ENCODE measurements at regions not wholly inside any gene's neighbourhood (a gene's known extent, or its start where the extent isn't known, plus 50 kb on each side); places are given as distances from the start of the nearest gene placed in this dataset.

DNA sequence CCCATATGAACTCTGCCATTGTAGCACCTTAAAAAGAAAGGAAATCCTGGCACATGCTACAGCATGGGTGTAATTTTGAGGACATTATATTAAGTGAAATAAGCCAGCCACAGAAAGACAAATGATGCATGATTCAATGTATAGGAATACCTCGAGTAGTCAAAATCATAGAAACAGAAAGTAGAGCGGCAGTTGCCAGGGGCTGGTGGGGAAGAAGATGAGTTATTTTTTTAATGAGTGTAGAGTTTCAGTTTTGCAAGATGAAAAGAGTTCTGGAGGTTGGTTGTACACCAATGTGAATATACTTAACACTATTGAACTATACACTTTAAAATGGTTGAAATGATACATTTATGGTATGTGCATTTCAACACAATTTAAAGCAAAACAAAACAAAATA lies 133.0 kb downstream of the ZDHHC21 start:
- no peak for DNase-seq

DNA sequence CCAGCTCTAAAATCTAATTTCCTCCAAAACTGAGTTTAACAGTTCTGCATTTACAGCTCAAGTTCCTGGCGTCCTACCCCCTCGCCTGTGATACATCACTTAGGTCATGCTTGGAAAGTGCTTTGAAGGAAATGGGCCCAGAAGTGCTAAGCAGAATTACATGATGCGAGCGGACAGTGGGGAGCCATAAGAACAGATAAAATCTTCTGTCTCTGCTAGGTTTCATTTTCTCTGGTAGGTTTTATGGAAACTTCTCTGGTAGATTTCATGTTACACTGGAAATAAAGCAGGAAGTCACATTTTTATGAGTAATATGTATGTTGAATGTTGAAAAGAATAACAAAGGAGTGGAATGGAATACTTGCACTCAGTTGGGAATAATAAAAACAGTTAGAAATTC lies 138.3 kb downstream of the ZDHHC21 start:
- DNase-seq, result no peak

DNA sequence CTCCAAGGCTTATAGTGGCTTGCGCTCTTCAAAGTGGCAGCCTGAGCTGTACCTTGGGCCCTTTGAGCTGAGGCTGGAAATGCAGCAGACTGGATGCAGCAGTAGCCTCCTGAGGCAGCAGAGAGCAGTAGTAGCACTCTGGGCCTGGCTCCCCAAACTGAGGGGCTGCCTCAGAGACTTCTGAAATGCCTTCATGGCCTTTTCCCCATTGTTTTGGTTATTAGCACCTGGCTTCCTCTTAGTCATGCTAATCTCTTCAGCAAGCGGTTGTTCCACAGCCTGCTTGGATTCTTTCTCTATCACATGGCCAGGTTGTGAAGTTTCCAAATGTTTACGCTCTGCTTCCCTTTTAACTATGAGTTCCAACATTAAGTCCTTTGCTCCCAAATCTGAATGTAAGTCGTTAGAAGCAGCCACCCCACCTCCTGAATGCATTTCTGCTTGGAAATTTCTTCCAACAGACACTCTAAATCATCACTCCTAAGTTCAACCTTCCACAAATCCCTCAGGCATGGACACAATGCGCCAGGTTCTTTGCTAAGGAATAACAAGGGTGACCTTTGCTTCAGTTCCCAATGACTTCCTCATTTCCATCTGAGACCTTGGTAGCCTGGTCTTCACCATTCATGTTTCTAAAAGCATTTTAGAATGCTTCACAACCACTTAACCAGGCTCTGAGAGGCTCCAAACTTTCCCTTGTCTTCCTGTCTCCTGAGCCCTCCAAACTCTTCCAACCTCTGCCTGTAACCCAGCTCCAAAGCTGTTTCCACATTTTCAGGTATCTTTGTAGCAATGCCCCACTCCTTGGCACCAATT lies 145.8 kb downstream of the ZDHHC21 start:
- no peak for DNase-seq

DNA sequence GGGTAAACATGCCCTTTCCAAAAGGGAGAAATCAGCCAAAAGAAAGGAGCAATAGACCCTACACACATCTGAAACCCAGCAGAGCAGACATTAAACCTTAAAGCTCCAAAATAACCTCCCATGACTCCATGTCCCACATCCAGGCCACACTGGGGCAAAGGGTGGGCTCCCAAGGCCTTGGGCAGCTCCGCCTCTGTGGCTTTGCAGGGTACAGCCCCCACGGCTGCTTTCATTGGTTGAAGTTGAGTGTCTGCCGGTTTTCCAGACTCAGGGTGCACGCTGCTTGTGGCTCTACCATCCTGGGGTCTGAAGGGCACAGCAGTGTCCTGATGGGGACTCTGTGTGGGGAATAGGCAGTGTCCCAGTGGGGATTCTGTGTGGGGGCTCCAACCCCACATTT lies 146.5 kb downstream of the ZDHHC21 start:
- DNase-seq, result no peak

DNA sequence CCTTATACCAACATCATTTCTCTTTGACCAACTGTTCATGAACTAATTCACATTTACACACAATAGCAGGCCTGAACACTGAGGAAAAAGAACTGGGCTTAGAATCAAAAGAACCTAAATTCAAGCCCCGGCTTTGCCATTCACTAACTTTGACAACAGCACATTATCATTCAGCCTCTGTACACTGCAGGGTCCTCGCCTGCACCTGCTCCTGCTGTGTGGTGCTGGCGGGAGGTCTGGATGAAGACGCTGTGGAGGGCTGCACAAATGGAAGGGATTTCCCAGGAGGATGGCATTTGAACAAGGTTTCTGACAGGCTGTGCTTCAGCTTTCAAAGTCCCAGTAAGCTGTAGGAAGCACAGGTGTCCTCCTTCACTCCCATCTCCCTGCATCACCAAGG lies 151.2 kb downstream of the ZDHHC21 start:
- peak; percentile 80 for DNase-seq

DNA sequence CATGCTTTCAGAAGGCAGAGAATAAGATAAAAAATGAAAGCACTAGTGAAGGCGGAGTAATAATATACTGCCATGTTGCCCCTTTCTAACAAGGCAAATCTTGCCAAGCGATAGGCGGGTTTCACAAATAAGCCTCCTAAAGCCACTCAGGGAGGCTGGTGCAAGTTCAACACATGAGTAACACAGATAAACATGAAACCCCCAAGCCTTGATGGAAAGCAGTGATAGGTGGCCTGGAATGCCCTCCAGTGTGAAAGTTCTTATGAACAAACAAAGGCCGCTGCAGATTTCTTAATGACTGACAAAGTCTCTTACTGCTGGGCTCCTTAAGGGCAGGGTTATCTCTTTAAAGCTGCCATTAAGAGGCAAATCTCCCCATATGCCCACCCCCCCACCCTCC lies 154.7 kb downstream of the ZDHHC21 start:
- no peak for DNase-seq

DNA sequence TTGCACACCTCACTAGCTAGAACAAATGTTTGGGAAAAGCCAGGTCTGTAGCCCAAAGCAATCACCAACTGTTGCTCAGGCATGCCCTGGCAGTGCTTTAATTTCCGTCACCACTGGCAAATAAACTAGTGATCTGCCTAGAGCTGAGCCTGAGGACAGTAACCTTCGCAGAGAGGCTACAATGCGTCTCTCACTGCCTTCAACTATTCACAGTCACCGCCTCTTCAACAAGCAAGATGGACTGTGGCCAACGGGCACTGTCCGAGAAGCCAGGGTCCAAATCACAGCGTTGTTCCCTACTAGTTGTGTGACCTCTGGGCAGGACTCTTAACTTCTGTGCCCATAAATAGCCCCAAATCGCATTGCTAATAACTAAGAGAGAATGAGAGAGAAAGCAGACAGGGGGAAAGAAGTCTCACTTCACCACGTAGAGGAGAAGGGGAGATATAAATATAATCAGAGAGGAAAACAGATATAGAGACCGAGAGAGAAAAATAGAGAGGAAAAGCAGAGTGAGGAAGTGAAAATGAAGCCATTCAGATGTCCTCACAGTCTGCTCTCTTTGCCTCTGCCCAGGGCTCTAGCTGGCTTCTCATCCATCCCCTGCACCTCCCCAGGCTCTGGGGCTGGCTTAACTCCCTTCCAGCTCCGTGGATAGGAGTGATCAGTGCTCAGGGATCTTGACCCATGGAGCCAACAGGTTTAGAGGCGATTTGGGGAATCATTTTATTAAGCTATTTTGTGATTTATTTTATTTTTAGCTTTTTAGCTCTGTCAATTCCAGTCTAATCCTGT lies 157.9 kb downstream of the ZDHHC21 start:
- no peak for DNase-seq

DNA sequence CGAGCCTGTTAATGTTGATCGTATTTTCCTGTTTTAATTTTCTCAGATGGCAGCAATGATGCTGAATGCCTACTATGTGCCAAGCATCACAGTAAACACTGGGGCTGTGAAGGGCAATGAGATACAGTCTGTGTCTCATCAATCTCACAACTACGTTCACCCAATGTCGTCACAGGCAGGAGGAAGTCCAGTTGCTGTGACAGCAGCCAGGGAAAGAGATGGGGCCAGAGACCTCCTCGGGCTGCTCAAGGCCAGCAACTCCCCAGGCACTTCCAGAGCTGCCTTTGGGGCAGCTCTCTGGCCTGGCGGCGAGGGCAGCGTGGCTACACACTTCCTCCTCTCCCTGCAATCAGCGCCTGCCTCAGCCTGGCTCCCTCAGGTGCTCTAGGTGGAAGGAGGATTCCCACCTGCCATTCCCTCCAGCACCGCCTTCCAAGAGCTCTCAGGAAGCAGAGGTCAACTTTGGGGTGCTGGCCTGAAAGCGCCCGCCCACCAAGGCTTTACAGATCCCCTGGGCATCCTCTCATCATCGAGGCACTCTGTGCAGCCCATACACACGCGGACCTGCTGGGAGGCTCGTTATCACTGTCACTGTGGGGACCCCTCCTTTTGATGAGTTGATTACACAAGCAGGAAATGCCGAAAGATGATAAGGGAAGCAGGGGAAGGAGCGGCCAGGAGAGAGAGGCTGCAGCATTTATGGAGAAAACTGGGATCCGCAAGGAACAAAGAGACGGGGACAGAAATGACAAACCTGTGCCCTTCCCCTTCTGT lies 159.2 kb downstream of the ZDHHC21 start:
- DNase-seq, result no peak

DNA sequence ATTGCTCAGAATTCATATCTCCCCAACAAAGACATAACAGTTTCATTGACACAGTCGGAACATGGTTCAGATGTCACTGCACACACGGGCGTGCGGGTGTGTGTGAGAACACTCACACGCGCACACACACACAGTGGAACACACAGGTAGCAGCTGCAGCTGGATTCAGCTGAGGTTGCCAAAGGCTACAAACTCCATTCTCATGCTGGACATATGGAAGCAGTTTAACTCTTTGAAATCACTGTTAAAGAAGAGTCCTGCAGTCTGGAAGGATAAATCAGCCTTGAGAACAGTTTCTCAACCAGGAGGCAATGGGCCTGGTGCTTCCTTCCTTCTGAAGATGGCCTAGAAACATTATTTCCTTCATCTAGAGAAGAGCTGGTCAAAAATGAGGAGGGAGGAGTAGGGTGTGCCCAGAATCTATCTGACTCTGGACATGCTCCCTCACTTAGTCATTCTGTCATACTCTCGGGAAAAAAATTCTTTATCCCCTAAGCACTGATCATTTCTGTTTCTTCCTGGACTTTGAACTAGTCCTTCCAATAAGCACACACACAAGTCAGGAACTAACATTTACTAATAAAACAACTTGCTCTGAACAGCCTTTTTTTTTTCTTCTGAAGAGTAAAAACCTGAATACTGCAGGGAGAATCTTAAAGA lies 160.6 kb downstream of the ZDHHC21 start:
- DNase-seq, result no peak

DNA sequence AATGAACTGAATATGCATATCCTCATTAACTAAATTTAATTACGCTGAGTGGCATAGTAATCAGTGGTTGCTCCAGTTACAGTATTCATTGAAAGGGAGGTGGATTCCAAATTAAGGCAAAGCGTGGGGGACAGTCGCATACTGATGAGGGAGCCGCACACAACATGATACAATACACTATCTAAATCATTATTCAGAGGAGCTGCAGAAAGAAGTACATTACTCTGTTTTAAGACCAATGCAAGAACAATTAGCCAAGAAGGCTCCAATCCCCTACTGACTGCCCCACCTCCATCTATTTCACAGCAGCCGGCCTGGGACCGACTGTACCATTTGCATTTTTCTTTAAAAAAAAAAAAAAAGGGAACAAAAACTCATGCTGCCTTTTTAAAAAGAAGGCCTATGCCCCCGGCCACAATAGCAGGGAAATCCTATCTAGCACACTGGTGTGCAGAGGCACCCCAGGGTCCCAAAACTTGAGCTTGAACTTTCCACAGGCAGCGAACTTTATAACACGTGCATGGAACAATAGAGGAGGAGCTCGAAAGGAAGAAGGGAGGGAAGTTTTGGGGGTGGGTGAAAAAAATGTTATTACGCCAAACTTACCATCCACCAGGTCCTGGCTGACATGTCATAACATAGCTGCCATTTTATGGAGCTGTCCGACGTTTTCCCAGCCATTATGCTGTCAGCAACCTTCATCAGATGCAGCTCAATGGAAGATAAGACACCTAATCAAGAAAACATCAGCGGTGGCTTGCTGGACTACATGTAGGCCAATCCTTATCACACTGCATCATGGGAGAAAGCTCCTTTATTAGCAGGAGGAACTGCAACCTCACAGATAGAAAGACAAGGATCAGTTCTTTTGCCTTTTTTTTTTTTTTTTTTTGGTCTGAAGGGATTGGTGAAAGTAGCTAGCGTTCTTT lies 161.6 kb downstream of the ZDHHC21 start:
- no peak for DNase-seq

DNA sequence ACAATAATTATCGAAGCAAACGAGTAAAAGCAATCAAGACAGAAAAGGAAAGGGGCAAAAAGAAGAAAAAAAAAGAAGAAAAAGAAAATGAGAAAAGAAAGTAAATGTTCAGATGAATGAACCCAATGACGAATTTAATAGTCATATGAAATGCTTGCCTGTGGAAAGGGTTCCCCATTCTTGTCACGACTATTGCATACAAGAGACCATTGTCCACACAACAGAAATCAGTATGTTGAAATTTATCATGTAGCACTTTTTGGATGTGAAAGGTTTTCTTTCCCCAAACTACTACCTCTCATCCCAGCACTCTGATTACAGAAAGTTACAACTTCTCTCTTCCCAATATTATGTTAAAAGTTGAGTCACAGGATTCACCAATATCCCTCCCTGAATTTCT lies 162.4 kb downstream of the ZDHHC21 start:
- DNase-seq, result no peak

DNA sequence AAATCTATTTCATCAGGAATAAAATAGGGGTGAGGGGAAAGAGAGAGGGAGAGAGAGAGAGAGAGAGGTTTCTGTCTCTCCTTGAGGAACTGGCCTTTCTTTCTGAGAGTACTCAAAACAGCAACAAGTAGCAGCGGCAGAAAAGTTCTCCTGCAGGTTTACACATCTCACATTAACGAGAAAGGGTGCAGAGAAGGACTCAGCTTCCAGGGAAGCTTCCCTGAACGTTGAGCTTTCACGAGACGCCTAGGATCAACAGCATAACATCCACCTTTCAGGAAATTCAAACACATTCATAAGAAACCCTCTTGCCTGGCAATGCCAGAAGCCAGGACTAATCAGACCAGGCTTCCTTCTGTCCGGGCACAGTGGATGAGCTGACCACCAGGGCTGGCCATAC lies 162.9 kb downstream of the ZDHHC21 start:
- DNase-seq, result no peak

DNA sequence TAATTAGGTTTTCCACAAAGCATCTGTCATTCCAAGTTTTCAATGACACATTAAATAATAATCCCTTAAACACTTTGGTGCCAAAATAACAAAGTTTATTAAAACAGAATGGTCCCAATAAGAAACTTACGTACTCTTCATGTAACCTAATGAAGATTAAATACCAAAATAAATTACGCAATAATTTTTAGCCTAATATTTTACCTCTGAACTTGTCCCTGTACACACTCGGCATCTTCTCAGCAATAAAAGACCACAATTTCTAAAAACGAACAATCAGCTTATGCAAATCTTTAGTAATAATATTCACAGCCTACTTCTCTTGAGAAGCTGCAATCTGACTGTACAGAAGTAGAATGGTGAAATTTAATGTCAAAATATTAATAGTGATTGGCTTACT lies 163.6 kb downstream of the ZDHHC21 start:
- DNase-seq, result no peak

DNA sequence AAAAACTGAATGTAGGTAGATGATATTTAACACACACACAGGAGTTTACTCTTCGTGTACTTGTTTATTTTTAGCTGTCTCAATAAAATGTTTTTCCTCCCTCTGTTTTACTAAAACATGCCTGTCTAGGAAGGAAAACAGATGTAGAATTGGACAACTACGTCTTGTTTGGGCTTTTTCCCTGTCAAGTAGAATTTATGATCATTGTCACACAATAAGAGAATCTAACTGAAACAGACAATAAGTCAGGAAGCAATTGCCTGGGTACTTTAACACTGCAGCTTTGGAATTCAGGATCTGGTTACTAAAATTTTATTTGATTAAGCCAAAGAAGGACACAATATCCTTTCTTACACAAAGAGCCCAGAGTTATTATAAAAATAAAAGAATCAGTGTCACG lies 164.2 kb downstream of the ZDHHC21 start:
- DNase-seq, result no peak

DNA sequence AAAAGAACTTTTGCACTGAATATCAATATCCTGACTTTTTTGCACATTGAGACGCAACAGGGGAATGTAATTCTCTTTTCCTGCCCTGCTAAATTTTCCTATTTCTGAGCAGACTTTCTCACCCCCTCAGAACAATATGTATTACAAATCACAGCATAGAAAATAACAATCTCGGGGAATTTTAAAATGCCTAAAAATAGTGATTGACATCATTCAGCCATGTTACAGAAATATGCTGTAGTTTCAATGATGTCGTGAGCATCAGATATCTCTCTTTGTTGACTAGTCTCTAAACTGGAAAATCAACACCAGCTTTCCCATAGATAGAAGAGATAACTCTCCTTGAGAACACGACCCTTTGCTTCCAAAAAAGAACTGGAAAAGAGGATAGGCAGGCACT lies 166.7 kb downstream of the ZDHHC21 start:
- DNase-seq, result no peak

DNA sequence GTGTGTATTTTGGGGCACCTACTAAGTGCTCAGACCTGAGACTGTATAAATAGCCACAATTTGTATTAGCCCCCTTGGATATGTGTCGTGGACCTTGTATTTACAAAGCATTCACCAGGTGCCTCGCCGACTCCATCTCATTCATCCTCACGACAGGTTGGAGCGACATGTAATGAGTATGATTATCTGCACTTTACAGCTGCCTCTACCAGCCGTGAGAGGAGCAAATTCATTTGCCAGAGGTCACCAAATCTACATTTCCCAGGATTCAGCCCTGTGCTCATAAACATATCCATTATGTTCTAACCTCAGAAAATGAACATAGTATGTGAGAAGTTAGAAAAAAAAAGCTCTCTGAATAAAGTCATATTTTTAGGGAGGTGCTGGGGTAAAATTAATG lies 167.4 kb downstream of the ZDHHC21 start:
- peak; percentile 10 for DNase-seq

DNA sequence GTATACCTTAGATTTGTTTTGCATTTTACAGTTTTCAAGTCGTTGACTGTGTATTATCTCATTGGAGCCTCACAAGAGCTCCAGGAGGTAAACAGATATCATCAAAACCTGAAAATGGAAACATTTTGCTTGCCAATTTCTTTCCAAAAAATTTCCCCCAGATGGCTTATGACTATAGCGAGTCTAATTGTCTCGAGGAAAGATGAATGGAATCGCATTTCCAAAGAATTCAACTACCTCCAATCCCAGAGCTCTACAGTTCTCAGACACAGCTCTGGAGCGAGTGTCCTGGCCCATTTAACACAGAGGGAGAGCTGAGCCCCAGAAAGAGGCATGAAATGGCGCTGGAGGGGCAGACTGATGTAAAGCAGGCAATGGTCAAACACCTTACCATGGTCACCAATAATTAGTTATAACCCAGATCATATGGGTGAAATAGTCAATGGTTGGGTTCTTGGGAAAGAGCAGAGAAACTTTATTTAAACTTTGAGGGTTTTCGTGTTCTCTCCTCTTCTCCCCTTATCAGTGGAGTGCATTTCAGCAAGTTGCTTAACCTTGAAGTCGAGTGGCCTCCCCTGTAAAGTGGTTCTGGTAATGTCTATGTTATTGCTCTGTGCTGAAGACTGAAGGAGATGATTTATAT lies 168.2 kb downstream of the ZDHHC21 start:
- DNase-seq, result no peak

DNA sequence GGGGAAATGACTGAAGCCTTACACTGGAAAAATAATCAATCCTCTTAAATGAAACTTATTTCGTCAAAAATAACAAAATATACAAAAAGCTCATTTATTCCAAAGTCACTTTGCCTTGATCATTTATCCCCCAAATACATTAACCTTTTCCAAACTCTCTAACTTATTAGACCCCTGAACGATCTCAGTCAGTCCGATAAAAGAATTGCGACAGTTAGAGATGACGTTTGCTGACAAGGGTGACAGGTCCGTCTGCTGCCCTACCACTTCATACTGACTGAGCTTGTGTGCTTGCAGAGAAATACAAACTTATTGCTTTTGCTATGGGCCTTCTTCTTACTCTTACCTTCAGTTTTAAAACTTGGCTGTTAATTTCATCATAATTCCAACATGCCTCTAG lies 169.7 kb downstream of the ZDHHC21 start:
- DNase-seq, result no peak

DNA sequence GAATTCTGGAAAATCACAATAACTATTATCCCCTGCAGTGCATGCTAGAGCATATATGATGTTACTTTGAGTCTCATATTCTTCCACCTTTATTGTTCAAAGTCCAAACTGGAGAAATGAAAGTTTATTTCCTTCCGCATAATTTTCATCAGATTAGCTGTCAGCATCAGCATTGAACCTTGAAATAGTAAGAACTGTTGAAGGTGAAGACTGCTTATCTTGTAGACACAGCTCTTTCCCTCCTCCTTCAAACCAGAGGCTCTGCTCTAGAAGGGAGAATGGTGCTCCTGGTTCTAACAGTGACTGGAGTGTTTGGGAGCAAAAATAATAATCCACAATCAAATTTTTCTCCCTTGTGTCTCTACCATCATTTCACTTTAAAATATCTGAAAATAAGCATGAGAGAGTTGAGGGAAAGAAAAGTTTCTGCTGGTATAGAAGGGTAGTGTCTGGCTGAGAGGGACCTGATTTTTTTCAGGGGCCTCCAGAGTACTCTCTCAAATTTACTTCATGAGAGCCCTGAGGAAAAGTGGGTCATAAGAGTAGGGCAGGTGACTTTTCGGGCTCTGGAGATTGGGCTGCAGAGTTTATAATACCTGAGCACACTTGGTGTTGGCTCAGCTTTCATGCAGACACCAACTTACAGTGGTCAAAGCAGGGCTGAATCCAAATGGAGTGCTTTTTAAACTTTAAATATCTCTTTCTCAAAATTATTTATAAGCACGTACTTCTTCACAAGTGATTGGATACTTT lies 170.4 kb downstream of the ZDHHC21 start:
- DNase-seq, result no peak

DNA sequence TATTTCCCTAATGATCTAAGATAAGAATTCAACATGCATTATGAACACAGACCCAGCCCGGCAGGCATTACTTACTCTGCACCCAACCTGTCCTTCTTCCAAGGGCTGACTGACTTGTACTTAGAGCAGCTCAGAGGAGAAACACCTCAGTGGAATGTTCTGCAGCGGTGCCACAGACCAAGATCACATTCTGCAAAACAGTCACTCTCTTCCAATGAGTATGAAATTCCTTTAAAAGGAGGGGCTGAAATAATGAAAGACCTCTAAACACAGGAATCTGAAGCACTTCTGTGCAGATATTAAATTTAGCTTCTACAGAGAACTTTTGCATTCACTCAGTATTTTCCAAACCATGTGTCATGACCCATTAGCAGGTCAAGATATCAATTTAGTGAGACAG lies 172.9 kb downstream of the ZDHHC21 start:
- DNase-seq, result no peak

Measured in COR-L47 (cell line).